ENCODE measurements at regions not wholly inside any gene's neighbourhood (a gene's known extent, or its start where the extent isn't known, plus 50 kb on each side); places are given as distances from the start of the nearest gene placed in this dataset.

DNA sequence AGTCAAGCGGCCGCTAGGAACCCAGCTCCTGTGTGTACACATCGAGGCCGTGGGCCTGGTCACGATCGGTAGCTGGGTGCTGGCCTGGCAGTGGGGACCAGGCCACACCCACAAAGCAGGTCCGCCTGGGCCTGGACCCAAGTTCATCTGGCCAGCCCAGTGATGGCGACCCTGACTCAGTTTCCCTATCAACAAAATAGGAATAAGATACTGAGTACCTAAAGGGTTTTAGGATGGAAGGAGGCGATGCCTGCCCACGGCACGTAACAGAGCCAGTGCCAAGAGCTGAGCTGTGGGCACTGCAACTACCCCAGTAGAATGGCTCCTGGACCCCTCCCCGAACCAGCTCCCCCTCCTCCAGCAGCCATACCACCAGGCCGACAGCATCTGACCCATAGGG is 243.5 kb upstream of the SGCG start:
- Histone ChIP-seq H3K18ac (ENCODE audit: extremely low read depth, low read length) (no peak overlapping the region), H3K9ac (replicated peaks in 1 of 4; ENCODE audit: extremely low read depth in 1 of 4, low read depth in 3 of 4, low read length in 3 of 4) (no peak overlapping the region), H2AFZ (ENCODE audit: low read length) (no peak overlapping the region), H3K79me1 (ENCODE audit: low read depth, low read length) (no peaks in the 10 kb centered on the region), H3K4me2 (ENCODE audit: insufficient read depth in 1 of 2, low read depth in 2 of 2, low read length in 2 of 2) (no peak overlapping the region), H3K27ac (ENCODE audit: low read depth, low read length) (no peak overlapping the region), H3K36me3 (ENCODE audit: control insufficient read depth in 2 of 4, insufficient read depth in 4 of 4, low read length in 3 of 4) (peaks cover 0 to 4% (median 1%) of the 10 kb centered on the region in 4 experiments; a peak in 2 of 8 replicates), H3K23ac (ENCODE audit: insufficient read length) (no peak overlapping the region), H4K5ac (ENCODE audit: insufficient read length, low read depth, low read length) (no peak overlapping the region), H2BK12ac (ENCODE audit: low read depth, low read length) (no peak overlapping the region), H4K20me1 (replicated peaks in 1 of 2; ENCODE audit: control insufficient read depth in 1 of 2, insufficient read depth in 2 of 2, low read length in 2 of 2) (peaks cover 0 to 9% of the 10 kb centered on the region in 2 experiments), H2BK120ac (replicated peaks; ENCODE audit: low read depth, low read length) (no peak overlapping the region), H2AK5ac (ENCODE audit: low read depth, low read length) (no peak overlapping the region), H4K8ac (ENCODE audit: extremely low read depth, insufficient read depth, low read length) (no peak overlapping the region), H3K4me3 (ENCODE audit: extremely low read depth in 1 of 4, insufficient read depth in 2 of 4, low read depth in 3 of 4, low read length in 4 of 4) (no peak overlapping the region), H2BK5ac (ENCODE audit: low read depth, low read length) (no peak overlapping the region), H2BK20ac (ENCODE audit: low read length) (no peak overlapping the region), H2BK15ac (ENCODE audit: low read length) (no peak overlapping the region), H3K27me3 (replicated peaks in 1 of 4; ENCODE audit: control insufficient read depth in 3 of 4, extremely low read depth in 1 of 4, insufficient read depth in 3 of 4, low read length in 3 of 4) (no peaks in the 10 kb centered on the region; a peak in 1 of 7 replicates), H3K4ac (replicated peaks; ENCODE audit: insufficient read length, low read depth, low read length) (no peak overlapping the region), H3K23me2 (ENCODE audit: low read depth, low read length) (peaks cover 9% of the 10 kb centered on the region; the same call in 1 of the 2 replicates), H3K79me2 (ENCODE audit: control insufficient read depth in 1 of 2, insufficient read depth in 2 of 2, low read length in 2 of 2) (peaks cover 0 to 6% of the 10 kb centered on the region in 2 experiments; a peak in 1 of 4 replicates), H3K14ac (ENCODE audit: insufficient read length) (no peak overlapping the region), H4K91ac (replicated peaks; ENCODE audit: insufficient read length, low read length) (no peak overlapping the region), H3K56ac (replicated peaks; ENCODE audit: insufficient read length, low read depth, low read length) (no peak overlapping the region), H3K9me3 (ENCODE audit: insufficient read depth in 2 of 2, low read depth in 1 of 2, low read length in 1 of 2) (peaks cover 11 to 12% of the 10 kb centered on the region in 2 experiments), H3K4me1 (replicated peaks in 1 of 4; ENCODE audit: control insufficient read depth in 3 of 4, insufficient read depth in 4 of 4, low read length in 3 of 4) (no peaks in the 10 kb centered on the region)
- POLR2A ChIA-PET (ENCODE audit: partially characterized antibody), result no interaction called here
- 96% methylated on average over 13 of the region's 13 CpGs; no CpG with 5 or more reads in 1 of the 2 experiments for WGBS, 2 experiments (ENCODE audit: extremely low coverage in 1 of 2, insufficient coverage in 1 of 2, insufficient read length in 1 of 2, insufficient replicate concordance in 2 of 2, low coverage in 1 of 2, low lambda C conversion rate in 2 of 2, missing lambda C conversion rate in 1 of 2)
- DNase-seq (ENCODE audit: low read depth in 1 of 2, low spot score in 2 of 2), result no peak
- CTCF ChIA-PET (ENCODE audit: partially characterized antibody), result interaction anchor here (1.0 kb wide), 1 partner anchor 83 kb away, joined by 3 read pairs; no protein-coding TSS in a partner anchor
- FAIRE-seq, result no peak
- TF ChIP-seq, protein P1, sequence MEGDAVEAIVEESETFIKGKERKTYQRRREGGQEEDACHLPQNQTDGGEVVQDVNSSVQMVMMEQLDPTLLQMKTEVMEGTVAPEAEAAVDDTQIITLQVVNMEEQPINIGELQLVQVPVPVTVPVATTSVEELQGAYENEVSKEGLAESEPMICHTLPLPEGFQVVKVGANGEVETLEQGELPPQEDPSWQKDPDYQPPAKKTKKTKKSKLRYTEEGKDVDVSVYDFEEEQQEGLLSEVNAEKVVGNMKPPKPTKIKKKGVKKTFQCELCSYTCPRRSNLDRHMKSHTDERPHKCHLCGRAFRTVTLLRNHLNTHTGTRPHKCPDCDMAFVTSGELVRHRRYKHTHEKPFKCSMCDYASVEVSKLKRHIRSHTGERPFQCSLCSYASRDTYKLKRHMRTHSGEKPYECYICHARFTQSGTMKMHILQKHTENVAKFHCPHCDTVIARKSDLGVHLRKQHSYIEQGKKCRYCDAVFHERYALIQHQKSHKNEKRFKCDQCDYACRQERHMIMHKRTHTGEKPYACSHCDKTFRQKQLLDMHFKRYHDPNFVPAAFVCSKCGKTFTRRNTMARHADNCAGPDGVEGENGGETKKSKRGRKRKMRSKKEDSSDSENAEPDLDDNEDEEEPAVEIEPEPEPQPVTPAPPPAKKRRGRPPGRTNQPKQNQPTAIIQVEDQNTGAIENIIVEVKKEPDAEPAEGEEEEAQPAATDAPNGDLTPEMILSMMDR (IDR thresholded peaks at IDR 0.05; ENCODE audit: control extremely low read depth in 1 of 3, insufficient read depth in 1 of 3, low read depth in 1 of 3, low read length in 3 of 3), result no peak
- TF ChIP-seq NRF1 (IDR thresholded peaks at IDR 0.05; ENCODE audit: low read depth, low read length) (no peak), POU5F1 (IDR thresholded peaks at IDR 0.05; ENCODE audit: low read depth, low read length) (no peak), CBX8 (IDR thresholded peaks at IDR 0.05; ENCODE audit: borderline replicate concordance, low read depth, low read length) (no peak), MAFK (IDR thresholded peaks at IDR 0.05; ENCODE audit: low read depth, low read length) (no peak), RFX5 (IDR thresholded peaks at IDR 0.05; ENCODE audit: borderline replicate concordance, low read depth, low read length) (no peak), EGR1 (IDR thresholded peaks at IDR 0.05; ENCODE audit: borderline replicate concordance, low read depth, low read length) (no peak), NANOG (IDR thresholded peaks at IDR 0.05; ENCODE audit: insufficient read depth, low read depth, low read length, poor library complexity, severe bottlenecking) (no peak), CBX5 (IDR thresholded peaks at IDR 0.05; ENCODE audit: low read depth, low read length) (no peak), CTBP2 (IDR thresholded peaks at IDR 0.05; ENCODE audit: borderline replicate concordance, insufficient read depth, insufficient read length, low read length) (no peak)
- TF ChIP-seq, protein P2, sequence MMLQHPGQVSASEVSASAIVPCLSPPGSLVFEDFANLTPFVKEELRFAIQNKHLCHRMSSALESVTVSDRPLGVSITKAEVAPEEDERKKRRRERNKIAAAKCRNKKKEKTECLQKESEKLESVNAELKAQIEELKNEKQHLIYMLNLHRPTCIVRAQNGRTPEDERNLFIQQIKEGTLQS (IDR thresholded peaks at IDR 0.05; ENCODE audit: insufficient read depth, low read depth, low read length), result no peak
